Activated CD8-positive, alpha-beta memory T cell treated with anti-CD3 and anti-CD28 coated beads, Interleukin-2, amount 10 ng/mL, durations not matched to agents 7 days and 5 days (primary cell): ENCODE measurements at regions not wholly inside any gene's neighbourhood (a gene's known extent, or its start where the extent isn't known, plus 50 kb on each side); places are given as distances from the start of the nearest gene placed in this dataset.

Experiments used
- ATAC-seq: fragments of 150-1000 bp; cut with Tn5 transposase; one replicate; pipeline ENCODE4 v1.10.0; 2021; ENCODE audit warnings: moderate library complexity
- CTCF ChIA-PET: fragments of 350-600 bp; sonication (Branson Sonifier 250); formaldehyde crosslinking; loops from one replicate; lab custom pipeline; 2021; ENCODE audit warnings: antibody characterized with exemption; lab: Charles Lee
- DNase-seq: peaks from one replicate; pipeline ENCODE4 v3.0.0-alpha.2; 2020
- H3K27ac Mint-ChIP-seq: one replicate; pipeline ENCODE4 v1.8.0; 2021; ENCODE audit warnings: mild to moderate bottlenecking, mixed read lengths
- H3K27me3 Mint-ChIP-seq: one replicate; pipeline ENCODE4 v1.8.0; 2021; ENCODE audit warnings: mixed read lengths
- H3K36me3 Mint-ChIP-seq: one replicate; pipeline ENCODE4 v1.8.0; 2021; ENCODE audit warnings: mild to moderate bottlenecking, mixed read lengths
- H3K4me1 Mint-ChIP-seq: one replicate; pipeline ENCODE4 v1.8.0; 2021; ENCODE audit warnings: mixed read lengths
- H3K4me3 Mint-ChIP-seq: one replicate; pipeline ENCODE4 v1.8.0; 2021; ENCODE audit warnings: mild to moderate bottlenecking, moderate library complexity, mixed read lengths
- H3K9me3 Mint-ChIP-seq: one replicate; pipeline ENCODE4 v1.8.0; 2022; ENCODE audit warnings: low read depth, mixed read lengths

GRCh38 chr16:5595849-5596248, 498.3 kb upstream of the EEF2KMT start:
- Mint-ChIP-seq H3K4me1 (no peaks in the 10 kb centered on the region), H3K9me3 (peaks cover 2% of the 10 kb centered on the region), H3K4me3 (no peak overlapping the region), H3K27me3 (no peaks in the 10 kb centered on the region), H3K27ac (no peak overlapping the region), H3K36me3 (no peaks in the 10 kb centered on the region)
- CTCF ChIA-PET = interaction anchor here (0.9 kb wide), 1 partner anchor 106 kb away, joined by 3 read pairs; no protein-coding TSS in a partner anchor
- no peak for DNase-seq
- ATAC-seq = no peak

- DNase-seq (no peak), ATAC-seq (no peak)
- CTCF ChIA-PET = no interaction called here
- H3K4me3 Mint-ChIP-seq = no peak overlapping the region
- H3K36me3 Mint-ChIP-seq = no peaks in the 10 kb centered on the region
- peaks cover 2% of the 10 kb centered on the region for H3K9me3 Mint-ChIP-seq
- no peaks in the 10 kb centered on the region for H3K4me1 Mint-ChIP-seq
- H3K27ac Mint-ChIP-seq = no peak overlapping the region
- H3K27me3 Mint-ChIP-seq = no peaks in the 10 kb centered on the region
Measured at GRCh38 chr16:5590416-5590815, 492.8 kb upstream of the EEF2KMT start.

DNA sequence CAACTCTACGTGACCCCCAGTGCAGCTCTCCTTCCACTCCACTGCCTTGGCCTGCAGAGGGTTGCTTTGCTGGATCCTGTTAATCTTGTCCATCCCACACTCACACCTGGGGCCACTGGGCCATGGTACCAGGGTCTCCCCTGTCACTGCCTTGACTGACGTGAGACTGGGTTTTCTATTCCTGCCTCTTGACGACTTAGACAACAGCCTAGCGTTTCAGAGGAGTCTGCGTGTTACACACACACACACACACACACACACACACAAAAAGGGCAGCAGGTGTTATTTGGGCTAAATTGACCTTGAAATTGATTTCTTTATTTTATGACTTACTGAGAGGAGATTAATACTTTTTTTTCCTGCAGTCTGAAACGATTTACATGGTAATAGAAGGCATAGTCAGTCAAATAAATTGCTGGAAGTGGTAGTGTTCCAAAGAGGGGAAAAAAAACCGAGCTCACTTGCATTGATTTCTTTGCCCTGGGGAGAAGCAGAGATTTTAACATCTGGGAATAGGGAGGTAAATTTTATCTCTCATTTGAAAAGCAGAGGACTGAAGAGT, 492.3 kb upstream of the EEF2KMT start:
- Mint-ChIP-seq H3K4me3 (no peak overlapping the region), H3K4me1 (no peaks in the 10 kb centered on the region), H3K9me3 (peaks cover 2% of the 10 kb centered on the region), H3K27ac (no peak overlapping the region), H3K27me3 (no peaks in the 10 kb centered on the region), H3K36me3 (no peaks in the 10 kb centered on the region)
- CTCF ChIA-PET = no interaction called here
- ATAC-seq (no peak), DNase-seq (no peak)

DNA sequence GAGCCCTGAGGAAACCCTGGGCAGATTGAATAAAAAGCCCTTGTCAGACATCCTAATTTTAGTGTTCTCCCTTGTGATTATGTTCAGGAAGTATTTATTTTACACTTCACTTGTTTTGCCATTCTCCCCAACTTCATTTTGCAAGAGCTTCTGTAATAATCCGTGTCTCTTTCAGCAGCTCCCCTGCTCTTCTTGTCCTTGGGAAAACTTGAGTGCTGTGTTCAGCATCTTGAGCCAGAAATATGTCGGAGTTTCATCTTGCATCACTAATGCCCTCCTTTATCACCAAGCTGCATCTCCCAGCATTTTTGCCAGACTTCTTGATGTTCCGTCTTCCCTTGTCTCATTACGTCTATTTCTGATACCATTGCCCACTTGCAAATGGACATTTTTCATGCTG, 486.5 kb upstream of the EEF2KMT start:
- no peaks in the 10 kb centered on the region for H3K36me3 Mint-ChIP-seq
- no peak overlapping the region for H3K4me3 Mint-ChIP-seq

GRCh38 chr16:5582529-5582928, 484.9 kb upstream of the EEF2KMT start:
- Mint-ChIP-seq H3K9me3 (peaks cover 6% of the 10 kb centered on the region), H3K36me3 (no peaks in the 10 kb centered on the region), H3K27ac (no peak overlapping the region), H3K4me1 (no peaks in the 10 kb centered on the region), H3K4me3 (no peak overlapping the region), H3K27me3 (no peaks in the 10 kb centered on the region)
- no peak for ATAC-seq
- CTCF ChIA-PET = no interaction called here
- DNase-seq = no peak

More for the DNA sequence above, 486.5 kb upstream of the EEF2KMT start:
- Mint-ChIP-seq H3K27me3 (no peaks in the 10 kb centered on the region), H3K9me3 (peaks cover 6% of the 10 kb centered on the region), H3K27ac (no peak overlapping the region), H3K4me1 (no peaks in the 10 kb centered on the region)
- no peak for DNase-seq
- CTCF ChIA-PET = no interaction called here
- no peak for ATAC-seq

- Mint-ChIP-seq H3K36me3 (no peaks in the 10 kb centered on the region), H3K4me1 (no peaks in the 10 kb centered on the region), H3K4me3 (no peak overlapping the region), H3K27ac (no peak overlapping the region), H3K27me3 (no peaks in the 10 kb centered on the region), H3K9me3 (peaks cover 6% of the 10 kb centered on the region)
- CTCF ChIA-PET = no interaction called here
- ATAC-seq (no peak), DNase-seq (no peak)
Measured at GRCh38 chr16:5581908-5582307, 484.3 kb upstream of the EEF2KMT start.

- no peak for DNase-seq
- peaks cover 6% of the 10 kb centered on the region for H3K9me3 Mint-ChIP-seq
- H3K36me3 Mint-ChIP-seq = no peaks in the 10 kb centered on the region
- CTCF ChIA-PET = no interaction called here
- no peak for ATAC-seq
- no peaks in the 10 kb centered on the region for H3K4me1 Mint-ChIP-seq
- H3K27me3 Mint-ChIP-seq = no peaks in the 10 kb centered on the region
- H3K4me3 Mint-ChIP-seq = no peak overlapping the region
- no peak overlapping the region for H3K27ac Mint-ChIP-seq
Measured at GRCh38 chr16:5581428-5581827, 483.8 kb upstream of the EEF2KMT start.

- DNase-seq = no peak
- Mint-ChIP-seq H3K27me3 (no peaks in the 10 kb centered on the region), H3K4me3 (no peak overlapping the region), H3K9me3 (peaks cover 4% of the 10 kb centered on the region), H3K36me3 (no peaks in the 10 kb centered on the region), H3K4me1 (no peaks in the 10 kb centered on the region), H3K27ac (no peak overlapping the region)
- no peak for ATAC-seq
- CTCF ChIA-PET = no interaction called here
Measured at GRCh38 chr16:5580772-5581171, 483.2 kb upstream of the EEF2KMT start.

GRCh38 chr16:5580296-5580695, 482.7 kb upstream of the EEF2KMT start:
- Mint-ChIP-seq H3K27me3 (no peaks in the 10 kb centered on the region), H3K27ac (no peak overlapping the region), H3K9me3 (peaks cover 4% of the 10 kb centered on the region), H3K36me3 (no peaks in the 10 kb centered on the region), H3K4me1 (no peaks in the 10 kb centered on the region), H3K4me3 (no peak overlapping the region)
- ATAC-seq (no peak), DNase-seq (no peak)
- CTCF ChIA-PET = no interaction called here

DNA sequence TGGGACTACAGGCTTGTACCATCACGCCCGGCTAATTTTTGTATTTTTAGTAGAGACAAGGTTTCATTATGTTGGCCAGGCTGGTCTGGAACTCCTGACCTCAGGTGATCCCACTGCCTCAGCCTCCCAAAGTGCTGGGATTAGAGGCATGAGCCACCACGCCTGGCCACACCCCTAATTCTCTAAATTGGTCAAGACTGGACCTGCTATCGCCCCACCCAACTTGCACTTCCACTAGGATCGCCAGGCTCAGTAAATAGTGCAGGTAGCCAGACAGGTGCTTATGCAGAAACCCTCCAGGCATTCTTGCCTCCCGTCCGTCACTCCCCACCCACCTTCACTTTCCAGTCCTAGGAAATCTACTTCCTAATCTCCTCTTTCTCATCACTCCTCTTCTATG, 481.4 kb upstream of the EEF2KMT start:
- Mint-ChIP-seq H3K9me3 (peaks cover 4% of the 10 kb centered on the region), H3K27ac (no peak overlapping the region), H3K4me3 (no peak overlapping the region), H3K4me1 (no peaks in the 10 kb centered on the region), H3K27me3 (no peaks in the 10 kb centered on the region), H3K36me3 (no peaks in the 10 kb centered on the region)
- ATAC-seq = no peak
- DNase-seq = no peak
- CTCF ChIA-PET = no interaction called here

DNA sequence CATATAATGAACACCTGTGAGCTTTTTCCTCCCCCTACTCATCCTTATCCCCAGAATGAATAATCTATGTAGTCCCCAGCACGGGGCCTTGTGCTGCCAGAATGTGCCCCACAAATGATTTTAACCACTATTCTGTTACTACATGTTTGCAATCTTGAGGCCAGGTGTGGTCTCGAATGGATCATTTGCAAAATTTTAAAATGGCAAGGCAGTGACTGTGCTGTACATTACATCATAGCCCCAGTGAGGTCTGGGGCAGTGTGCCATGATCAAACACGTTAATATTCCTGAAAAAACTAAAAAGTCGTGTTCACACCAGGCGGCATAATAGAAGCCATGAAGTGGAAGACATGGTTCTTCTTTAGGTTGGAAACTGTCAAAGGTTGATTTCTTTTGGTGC, 479.9 kb upstream of the EEF2KMT start:
- CTCF ChIA-PET = no interaction called here
- Mint-ChIP-seq H3K36me3 (no peaks in the 10 kb centered on the region), H3K27me3 (no peaks in the 10 kb centered on the region), H3K27ac (no peak overlapping the region), H3K4me3 (no peak overlapping the region), H3K4me1 (no peaks in the 10 kb centered on the region), H3K9me3 (peaks cover 4% of the 10 kb centered on the region)
- DNase-seq (no peak), ATAC-seq (no peak)

DNA sequence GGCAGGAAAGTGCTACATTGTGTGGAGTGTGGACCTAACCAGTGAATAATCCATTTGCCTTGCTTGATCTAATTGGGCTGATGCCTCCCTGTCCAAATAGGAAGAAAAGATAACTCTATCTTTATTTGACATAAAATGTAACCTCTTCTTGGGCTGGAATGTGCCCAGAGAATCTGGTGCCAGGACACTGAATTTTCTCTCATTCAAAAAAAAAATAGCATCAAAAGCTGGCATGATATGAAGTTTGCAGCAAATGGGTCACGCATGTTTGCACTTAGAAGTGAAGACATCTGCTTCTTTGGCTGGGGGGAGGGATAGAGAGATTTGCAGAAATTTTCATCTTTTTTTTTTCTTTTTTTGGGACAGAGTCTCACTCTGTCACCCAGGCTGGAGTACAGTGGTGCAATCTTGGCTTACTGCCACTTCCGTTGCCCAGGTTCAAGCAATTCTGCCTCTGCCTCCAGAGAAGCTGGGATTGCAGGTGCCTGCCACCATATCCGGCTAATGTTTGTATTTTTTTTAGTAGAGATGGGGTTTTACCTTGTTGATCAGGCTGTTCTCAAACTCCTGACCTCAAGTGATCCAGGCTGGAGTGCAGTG, 478.2 kb upstream of the EEF2KMT start:
- Mint-ChIP-seq H3K27ac (no peak overlapping the region), H3K36me3 (no peaks in the 10 kb centered on the region), H3K9me3 (peaks cover 4% of the 10 kb centered on the region), H3K27me3 (no peaks in the 10 kb centered on the region), H3K4me1 (no peaks in the 10 kb centered on the region), H3K4me3 (no peak overlapping the region)
- ATAC-seq (no peak), DNase-seq (no peak)
- CTCF ChIA-PET = no interaction called here

DNA sequence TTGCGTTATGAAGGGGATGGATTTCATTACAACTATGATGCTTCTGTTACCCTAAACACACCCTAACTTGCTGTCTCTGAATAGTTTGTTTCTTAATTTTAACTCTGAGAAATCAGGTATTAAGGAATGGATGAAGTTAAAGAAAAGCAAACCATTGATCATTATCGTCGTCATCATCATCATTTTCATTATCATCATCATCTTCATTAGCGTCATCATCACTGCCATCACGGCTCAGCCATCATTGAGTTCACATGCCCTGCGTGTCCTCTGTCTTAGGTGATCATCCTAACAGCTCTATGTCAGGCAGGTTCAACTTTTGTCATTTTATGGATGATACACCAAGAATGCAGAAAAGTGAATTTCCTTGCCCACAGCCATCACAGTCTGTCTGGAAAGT, 477.5 kb upstream of the EEF2KMT start:
- Mint-ChIP-seq H3K4me1 (no peaks in the 10 kb centered on the region), H3K9me3 (peaks cover 4% of the 10 kb centered on the region), H3K4me3 (no peak overlapping the region), H3K36me3 (no peaks in the 10 kb centered on the region), H3K27ac (no peak overlapping the region), H3K27me3 (no peaks in the 10 kb centered on the region)
- DNase-seq (no peak), ATAC-seq (no peak)
- CTCF ChIA-PET = no interaction called here

DNA sequence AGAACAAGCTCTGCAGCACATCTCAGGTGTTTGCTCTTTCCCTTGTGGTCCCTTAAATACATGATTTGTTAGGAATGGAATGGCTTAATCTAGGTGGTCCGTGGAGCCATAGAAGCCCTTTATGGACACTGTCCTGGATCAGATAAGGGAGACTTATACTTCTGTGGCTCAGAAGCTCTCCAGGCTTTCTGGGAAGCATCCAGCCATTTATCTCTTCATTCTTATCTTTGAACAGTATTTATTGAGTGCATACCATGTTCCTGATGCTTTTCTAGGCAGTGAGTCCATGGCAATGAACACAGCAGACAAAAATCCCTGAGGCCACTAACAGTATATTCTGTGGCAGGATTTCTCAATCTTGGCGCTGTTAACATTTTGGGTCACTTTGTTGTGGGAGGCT, 474.5 kb upstream of the EEF2KMT start:
- no peaks in the 10 kb centered on the region for H3K27me3 Mint-ChIP-seq
- no peaks in the 10 kb centered on the region for H3K36me3 Mint-ChIP-seq
- no peak for DNase-seq
- H3K27ac Mint-ChIP-seq = no peak overlapping the region
- H3K4me1 Mint-ChIP-seq = no peaks in the 10 kb centered on the region
- peaks cover 5% of the 10 kb centered on the region for H3K9me3 Mint-ChIP-seq
- ATAC-seq = no peak
- H3K4me3 Mint-ChIP-seq = no peak overlapping the region
- CTCF ChIA-PET = no interaction called here
